ENCODE measurements at regions not wholly inside any gene's neighbourhood (a gene's known extent, or its start where the extent isn't known, plus 50 kb on each side); places are given as distances from the start of the nearest gene placed in this dataset.
A peak's percentile ranks its signal among the peaks of the same experiment; 100 is the strongest.

- H3K4me3 ChIP-seq (ENCODE audit: low read length) = no peak overlapping the region
- DNase-seq (ENCODE audit: low read depth) = no peak
- TF ChIP-seq CTCF (IDR thresholded peaks at IDR 0.05; ENCODE audit: insufficient read depth, low read depth, low read length, missing control alignments) = no peak
Observed at GRCh38 chr14:29316936-29317335, 550.3 kb downstream of the FOXG1 start.

- DNase-seq (ENCODE audit: low read depth) = no peak
- no peak for TF ChIP-seq CTCF (IDR thresholded peaks at IDR 0.05; ENCODE audit: insufficient read depth, low read depth, low read length, missing control alignments)
- no peak overlapping the region for H3K4me3 ChIP-seq (ENCODE audit: low read length)
Observed at GRCh38 chr14:29317423-29317822, 550.8 kb downstream of the FOXG1 start.

GRCh38 chr14:29320286-29320685 lies 553.7 kb downstream of the FOXG1 start:
- DNase-seq (ENCODE audit: low read depth) = no peak
- no peak overlapping the region for H3K4me3 ChIP-seq (ENCODE audit: low read length)
- TF ChIP-seq CTCF (IDR thresholded peaks at IDR 0.05; ENCODE audit: insufficient read depth, low read depth, low read length, missing control alignments) = no peak

GRCh38 chr14:29321646-29322045 lies 555.1 kb downstream of the FOXG1 start:
- no peak for TF ChIP-seq CTCF (IDR thresholded peaks at IDR 0.05; ENCODE audit: insufficient read depth, low read depth, low read length, missing control alignments)
- peak; percentile 48 for DNase-seq (ENCODE audit: low read depth)
- no peak overlapping the region for H3K4me3 ChIP-seq (ENCODE audit: low read length)

- no peak for TF ChIP-seq CTCF (IDR thresholded peaks at IDR 0.05; ENCODE audit: insufficient read depth, low read depth, low read length, missing control alignments)
- H3K4me3 ChIP-seq (ENCODE audit: low read length) = no peak overlapping the region
- peak; percentile 50 for DNase-seq (ENCODE audit: low read depth)
Observed at GRCh38 chr14:29339494-29340172, 573.0 kb downstream of the FOXG1 start.

GRCh38 chr14:29348504-29348903 lies 579.1 kb downstream of the PRKD1 start:
- no peak for TF ChIP-seq CTCF (IDR thresholded peaks at IDR 0.05; ENCODE audit: insufficient read depth, low read depth, low read length, missing control alignments)
- DNase-seq (ENCODE audit: low read depth) = peak; percentile 26
- H3K4me3 ChIP-seq (ENCODE audit: low read length) = no peak overlapping the region

GRCh38 chr14:29350496-29350895 lies 577.2 kb downstream of the PRKD1 start:
- TF ChIP-seq CTCF (IDR thresholded peaks at IDR 0.05; ENCODE audit: insufficient read depth, low read depth, low read length, missing control alignments) = no peak
- no peak for DNase-seq (ENCODE audit: low read depth)
- no peak overlapping the region for H3K4me3 ChIP-seq (ENCODE audit: low read length)
